Vagina (tissue), 2 donors: ENCODE measurements at regions not wholly inside any gene's neighbourhood (a gene's known extent, or its start where the extent isn't known, plus 50 kb on each side); places are given as distances from the start of the nearest gene placed in this dataset.

ENCODE experiments used
- CTCF ChIP-seq, 3 experiments: fragments of 450-650 bp in 2 of 3; fragments of 200-600 bp in 1 of 3; sonication (generic) in 1 of 3; IDR thresholded peaks; one replicate each; pipeline ENCODE4 v1.5.1; 2017 to 2019; ENCODE audit warnings: antibody characterized with exemption in 3 of 3, mild to moderate bottlenecking in 2 of 3, moderate library complexity in 2 of 3
- POLR2A ChIP-seq, 2 donors: fragments of 450-650 bp; IDR thresholded peaks; one replicate each; pipeline ENCODE4 v1.6.1; 2017; ENCODE audit warnings: antibody characterized with exemption in 2 of 2, mild to moderate bottlenecking in 2 of 2, moderate library complexity in 2 of 2
- POLR2AphosphoS5 ChIP-seq, 2 donors: sonication (generic); formaldehyde crosslinking; IDR thresholded peaks; one replicate each; pipeline ENCODE4 v1.9.0; 2017; ENCODE audit warnings: antibody characterized with exemption in 2 of 2, mild to moderate bottlenecking in 2 of 2, low read depth in 1 of 2; ENCODE audit not compliant: insufficient read depth in 1 of 2

GRCh38 chr16:79317026-79317425, 283.5 kb downstream of the MAF start:
- TF ChIP-seq CTCF (IDR thresholded peaks at IDR 0.05) (no peak), POLR2A (IDR thresholded peaks at IDR 0.05) (no peak), POLR2AphosphoS5 (IDR thresholded peaks at IDR 0.05; ENCODE audit: insufficient read depth in 1 of 2, low read depth in 1 of 2) (no peak)
